Left forelimb (tissue), 1 donor: ENCODE measurements at regions not wholly inside any gene's neighbourhood (a gene's known extent, or its start where the extent isn't known, plus 50 kb on each side); places are given as distances from the start of the nearest gene placed in this dataset.

Experiments
- DNase-seq: peaks from one replicate; pipeline ENCODE4 v3.0.0-alpha.2; 2018; ENCODE audit warnings: low spot score

- DNase-seq: no peak
Measured at GRCh38 chr18:25443776-25444175, 91.8 kb upstream of the ZNF521 start.

GRCh38 chr18:25435149-25435782, 83.3 kb upstream of the ZNF521 start:
- no peak for DNase-seq

GRCh38 chr18:25434745-25435144, 82.8 kb upstream of the ZNF521 start:
- DNase-seq: no peak

GRCh38 chr18:25433590-25433989, 81.6 kb upstream of the ZNF521 start:
- DNase-seq: no peak

- DNase-seq: no peak
Measured at GRCh38 chr18:25425024-25425423, 73.1 kb upstream of the ZNF521 start.

- no peak for DNase-seq
Measured at GRCh38 chr18:25423760-25424159, 71.8 kb upstream of the ZNF521 start.

GRCh38 chr18:25423267-25423666, 71.3 kb upstream of the ZNF521 start:
- DNase-seq: no peak

- no peak for DNase-seq
Measured at GRCh38 chr18:25422230-25422629, 70.3 kb upstream of the ZNF521 start.

GRCh38 chr18:25420077-25420825, 68.3 kb upstream of the ZNF521 start:
- no peak for DNase-seq

- no peak for DNase-seq
Measured at GRCh38 chr18:25416374-25416773, 64.4 kb upstream of the ZNF521 start.

GRCh38 chr18:25409971-25410370, 58.0 kb upstream of the ZNF521 start:
- no peak for DNase-seq

- DNase-seq: no peak
Measured at GRCh38 chr18:25408293-25408692, 56.3 kb upstream of the ZNF521 start.
